A549 (cell line): ENCODE measurements at regions not wholly inside any gene's neighbourhood (a gene's known extent, or its start where the extent isn't known, plus 50 kb on each side); places are given as distances from the start of the nearest gene placed in this dataset.

Experiments
- ATAC-seq, 2 experiments: fragments of 200-7000 bp in 1 of 2; fragments of >200 bp in 1 of 2; cut with Nextera tagmentation in 1 of 2; cut with Tn5 transposase in 1 of 2; 3 replicates each; pipeline versions ENCODE4 v1.8.0 to v1.9.1; 2018 to 2020; ENCODE audit warnings: mild to moderate bottlenecking in 1 of 2, moderate library complexity in 1 of 2
- CTCF ChIA-PET: fragments of 300-600 bp; sonication (Branson Sonifier 250); formaldehyde crosslinking; extraction: SDS; loops from one replicate; lab custom pipeline; 2021; ENCODE audit warnings: antibody characterized with exemption, inconsistent platforms; lab: Yijun Ruan, JAX
- POLR2A ChIA-PET: fragments of 350-600 bp; formaldehyde crosslinking; extraction: SDS; loops from one replicate; lab custom pipeline; 2021; ENCODE audit warnings: antibody characterized with exemption, inconsistent platforms; lab: Yijun Ruan, JAX
- DNase-seq, 2 experiments: peaks; one replicate each; pipeline versions ENCODE4 v3.0.0 to v3.0.0-alpha.2; 2011 to 2016; ENCODE audit warnings: low read depth in 1 of 2, low spot score in 1 of 2
- FAIRE-seq: peaks from 2 replicates; lab custom pipeline; 2011; peaks lifted over from hg19 to GRCh38; lab: Jason Lieb, UNC
- H3K27ac ChIP-seq, 2 experiments: fragments of >200 bp; sonication (Bioruptor Twin); formaldehyde crosslinking; 3 replicates each; pipeline ENCODE4 v1.5.1; 2016 to 2017
- H3K4me1 ChIP-seq: fragments of >200 bp; sonication (Bioruptor Twin); formaldehyde crosslinking; 3 replicates; pipeline ENCODE4 v1.6.1; 2016
- H3K4me2 ChIP-seq: fragments of >200 bp; sonication (Bioruptor Twin); formaldehyde crosslinking; 3 replicates; pipeline ENCODE4 v1.6.1; 2016
- H3K4me3 ChIP-seq: fragments of >200 bp; sonication (Bioruptor Twin); formaldehyde crosslinking; 3 replicates; pipeline ENCODE4 v1.5.1; 2016
- H3K9me3 ChIP-seq: fragments of >200 bp; sonication (Bioruptor Twin); formaldehyde crosslinking; 3 replicates; pipeline ENCODE4 v1.6.1; 2016
- BCL3 ChIP-seq: fragments of >200 bp; sonication (Bioruptor Twin); formaldehyde crosslinking; IDR thresholded peaks from 3 replicates; pipeline ENCODE4 v1.6.1; 2016
- BHLHE40 ChIP-seq: IDR thresholded peaks from 2 replicates; pipeline ENCODE4 v1.6.1; 2012; ENCODE audit warnings: low read depth, low read length, inconsistent platforms
- CBX2 ChIP-seq: fragments of 200-600 bp; sonication (generic); IDR thresholded peaks from 2 replicates; pipeline ENCODE4 v1.6.1; 2016; ENCODE audit warnings: low read depth, mild to moderate bottlenecking, borderline replicate concordance
- EHMT2 ChIP-seq: fragments of 200-600 bp; sonication (generic); IDR thresholded peaks from 2 replicates; pipeline ENCODE4 v1.6.1; 2016; ENCODE audit warnings: antibody characterized with exemption, low read depth, mild to moderate bottlenecking, moderate library complexity
- EP300 ChIP-seq, 2 experiments: fragments of >200 bp; sonication (Bioruptor Twin); formaldehyde crosslinking; IDR thresholded peaks; 2 replicates in 1 of 2; 3 replicates in 1 of 2; pipeline ENCODE4 v1.6.1; 2016 to 2017
- ESRRA ChIP-seq: fragments of 150-350 bp; IDR thresholded peaks from 2 replicates; pipeline ENCODE4 v1.6.1; 2014; ENCODE audit warnings: mild to moderate bottlenecking, low read length, borderline replicate concordance
- FOSL2 ChIP-seq, 2 experiments: fragments of 450-650 bp in 1 of 2; fragments of >200 bp in 1 of 2; sonication (Bioruptor Twin) in 1 of 2; formaldehyde crosslinking; IDR thresholded peaks; 2 replicates each; pipeline versions ENCODE4 v1.5.0 to v1.6.1; 2016 to 2020; ENCODE audit warnings: mild to moderate bottlenecking in 1 of 2, moderate library complexity in 1 of 2
- FOXS1 ChIP-seq: fragments of 250-450 bp; sonication (Bioruptor Pico); IDR thresholded peaks from 2 replicates; pipeline ENCODE4 v1.5.0; 2020; ENCODE audit warnings: mild to moderate bottlenecking, moderate library complexity
- GATA3 ChIP-seq: IDR thresholded peaks from 2 replicates; pipeline ENCODE4 v1.6.1; 2012; ENCODE audit warnings: borderline replicate concordance
- HOXA7 ChIP-seq: fragments of 250-450 bp; sonication (Bioruptor Pico); IDR thresholded peaks from 2 replicates; pipeline ENCODE4 v1.5.0; 2020; ENCODE audit warnings: mild to moderate bottlenecking, moderate library complexity
- JUN ChIP-seq, 2 experiments: fragments of >200 bp; sonication (Bioruptor Twin); formaldehyde crosslinking; IDR thresholded peaks; 2 replicates in 1 of 2; 3 replicates in 1 of 2; pipeline ENCODE4 v1.6.1; 2016 to 2017
- KDM1A ChIP-seq: fragments of 200-600 bp; sonication (generic); IDR thresholded peaks from 2 replicates; pipeline ENCODE4 v1.6.1; 2016; ENCODE audit warnings: low read depth, mild to moderate bottlenecking
- MYC ChIP-seq: IDR thresholded peaks from 2 replicates; pipeline ENCODE4 v1.6.1; 2012; ENCODE audit warnings: mild to moderate bottlenecking, inconsistent platforms, low read length, improper control_type of control experiment, borderline replicate concordance
- NFE2L2 ChIP-seq: fragments of 150-350 bp; conservative IDR thresholded peaks from 2 replicates; pipeline ENCODE4 v1.6.1; 2014; ENCODE audit warnings: low read length
- NPAS2 ChIP-seq: fragments of 250-450 bp; sonication (Bioruptor Pico); IDR thresholded peaks from 2 replicates; pipeline ENCODE4 v1.8.0; 2022; ENCODE audit warnings: mild to moderate bottlenecking, moderate library complexity, borderline replicate concordance
- NR3C1 ChIP-seq: fragments of >200 bp; sonication (Bioruptor Twin); formaldehyde crosslinking; IDR thresholded peaks from 3 replicates; pipeline ENCODE4 v1.6.1; 2017
- PHF8 ChIP-seq: fragments of 200-600 bp; sonication (generic); IDR thresholded peaks from 2 replicates; pipeline ENCODE4 v1.6.1; 2016; ENCODE audit warnings: low read depth, mild to moderate bottlenecking, antibody characterized with exemption, moderate library complexity, borderline replicate concordance
- POLR2AphosphoS2 ChIP-seq: conservative IDR thresholded peaks from 2 replicates; pipeline ENCODE4 v1.6.1; 2012; ENCODE audit warnings: low read length, improper control_type of control experiment, inconsistent platforms
- RARB ChIP-seq: fragments of 250-450 bp; sonication (Bioruptor Pico); IDR thresholded peaks from 2 replicates; pipeline ENCODE4 v1.8.0; 2021; ENCODE audit warnings: mild to moderate bottlenecking, moderate library complexity
- RFX5 ChIP-seq: fragments of 450-650 bp; IDR thresholded peaks from 2 replicates; pipeline ENCODE4 v1.7.1; 2014; ENCODE audit warnings: antibody characterized with exemption, mild to moderate bottlenecking, moderate library complexity
- RNF2 ChIP-seq: fragments of 200-600 bp; sonication (generic); IDR thresholded peaks from 2 replicates; pipeline ENCODE4 v1.6.1; 2016; ENCODE audit warnings: low read depth, mild to moderate bottlenecking, antibody characterized with exemption, moderate library complexity, borderline replicate concordance
- TP53 ChIP-seq: fragments of 250-450 bp; sonication (Bioruptor Pico); IDR thresholded peaks from 2 replicates; pipeline ENCODE4 v1.5.0; 2021; ENCODE audit warnings: mild to moderate bottlenecking, moderate library complexity
- ZC3H11A ChIP-seq: fragments of 450-650 bp; IDR thresholded peaks from 2 replicates; pipeline ENCODE4 v1.6.1; 2014; ENCODE audit warnings: antibody characterized with exemption, mild to moderate bottlenecking
- ZNF302 ChIP-seq: fragments of 250-450 bp; sonication (Bioruptor Pico); IDR thresholded peaks from 2 replicates; pipeline ENCODE4 v1.9.0; 2021; ENCODE audit warnings: inconsistent platforms, mild to moderate bottlenecking, moderate library complexity
- WGBS: methylation state at CpG from one replicate; pipeline ENCODE4 v1.1.6; 2017; ENCODE audit errors: missing lambda C conversion rate; 5-methylcytosine and 5-hydroxymethylcytosine counted together
- TF ChIP-seq, protein P1 (sequence below): IDR thresholded peaks from 2 replicates; pipeline ENCODE4 v1.6.1; 2012
- TF ChIP-seq, protein P2 (sequence below): fragments of 450-650 bp; IDR thresholded peaks from 2 replicates; pipeline ENCODE4 v1.6.1; 2014; ENCODE audit warnings: antibody characterized with exemption
- TF ChIP-seq, protein P3 (sequence below): fragments of >200 bp; sonication (Bioruptor Twin); formaldehyde crosslinking; IDR thresholded peaks from 3 replicates; pipeline ENCODE4 v1.5.1; 2016

- Histone ChIP-seq H3K4me3 (no peak overlapping the region), H3K4me2 (no peak overlapping the region)
- POLR2A ChIA-PET, result no interaction called here
- TF ChIP-seq GATA3 (no peak), CBX2 (no peak), BCL3 (no peak), KDM1A (no peak), NFE2L2 (no peak), NPAS2 (CRISPR knock-in tag) (no peak), ZC3H11A (no peak), TP53 (CRISPR knock-in tag) (no peak), JUN (IDR thresholded peaks at IDR 0.05) (no peak), PHF8 (no peak)
- TF ChIP-seq, all 56 proteins: peak for 0
- ATAC-seq, result no peak
- FAIRE-seq, result no peak
- Histone ChIP-seq H3K9me3 (no peaks in the 10 kb centered on the region), H3K4me1 (no peaks in the 10 kb centered on the region), H3K27ac (no peak overlapping the region)
- no peak for DNase-seq
- CTCF ChIA-PET, result no interaction called here
- WGBS, result 15% methylated on average over 7 of the region's 7 CpGs
These were observed 859.1 kb downstream of the MAT2B start for GRCh38 chr5:164364237-164365208.

GRCh38 chr5:164370841-164371240 lies 865.4 kb downstream of the MAT2B start:
- CTCF ChIA-PET, result no interaction called here
- ATAC-seq (no peak), FAIRE-seq (no peak)

GRCh38 chr5:164372892-164373291 lies 867.5 kb downstream of the MAT2B start:
- CTCF ChIA-PET, result no interaction called here
- ATAC-seq (no peak), DNase-seq (no peak), FAIRE-seq (no peak)
- Histone ChIP-seq H3K9me3 (no peaks in the 10 kb centered on the region), H3K4me1 (no peaks in the 10 kb centered on the region), H3K4me3 (no peak overlapping the region), H3K4me2 (no peak overlapping the region), H3K27ac (no peak overlapping the region)
- 3% methylated on average over 1 of the region's 1 CpG for WGBS
- TF ChIP-seq MYC (no peak), BHLHE40 (no peak), ESRRA (no peak), EP300 (IDR thresholded peaks at IDR 0.05) (no peak), RFX5 (no peak), EHMT2 (no peak), NPAS2 (CRISPR knock-in tag) (no peak), ZNF302 (CRISPR knock-in tag) (no peak), POLR2AphosphoS2 (no peak), NR3C1 (no peak), RNF2 (no peak), RARB (CRISPR knock-in tag) (no peak), PHF8 (no peak), HOXA7 (CRISPR knock-in tag) (no peak), FOXS1 (CRISPR knock-in tag) (no peak)
- TF ChIP-seq, protein P1, sequence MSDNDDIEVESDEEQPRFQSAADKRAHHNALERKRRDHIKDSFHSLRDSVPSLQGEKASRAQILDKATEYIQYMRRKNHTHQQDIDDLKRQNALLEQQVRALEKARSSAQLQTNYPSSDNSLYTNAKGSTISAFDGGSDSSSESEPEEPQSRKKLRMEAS, result no peak
- TF ChIP-seq, protein P2, sequence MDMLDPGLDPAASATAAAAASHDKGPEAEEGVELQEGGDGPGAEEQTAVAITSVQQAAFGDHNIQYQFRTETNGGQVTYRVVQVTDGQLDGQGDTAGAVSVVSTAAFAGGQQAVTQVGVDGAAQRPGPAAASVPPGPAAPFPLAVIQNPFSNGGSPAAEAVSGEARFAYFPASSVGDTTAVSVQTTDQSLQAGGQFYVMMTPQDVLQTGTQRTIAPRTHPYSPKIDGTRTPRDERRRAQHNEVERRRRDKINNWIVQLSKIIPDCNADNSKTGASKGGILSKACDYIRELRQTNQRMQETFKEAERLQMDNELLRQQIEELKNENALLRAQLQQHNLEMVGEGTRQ, result no peak
- TF ChIP-seq, protein P3, sequence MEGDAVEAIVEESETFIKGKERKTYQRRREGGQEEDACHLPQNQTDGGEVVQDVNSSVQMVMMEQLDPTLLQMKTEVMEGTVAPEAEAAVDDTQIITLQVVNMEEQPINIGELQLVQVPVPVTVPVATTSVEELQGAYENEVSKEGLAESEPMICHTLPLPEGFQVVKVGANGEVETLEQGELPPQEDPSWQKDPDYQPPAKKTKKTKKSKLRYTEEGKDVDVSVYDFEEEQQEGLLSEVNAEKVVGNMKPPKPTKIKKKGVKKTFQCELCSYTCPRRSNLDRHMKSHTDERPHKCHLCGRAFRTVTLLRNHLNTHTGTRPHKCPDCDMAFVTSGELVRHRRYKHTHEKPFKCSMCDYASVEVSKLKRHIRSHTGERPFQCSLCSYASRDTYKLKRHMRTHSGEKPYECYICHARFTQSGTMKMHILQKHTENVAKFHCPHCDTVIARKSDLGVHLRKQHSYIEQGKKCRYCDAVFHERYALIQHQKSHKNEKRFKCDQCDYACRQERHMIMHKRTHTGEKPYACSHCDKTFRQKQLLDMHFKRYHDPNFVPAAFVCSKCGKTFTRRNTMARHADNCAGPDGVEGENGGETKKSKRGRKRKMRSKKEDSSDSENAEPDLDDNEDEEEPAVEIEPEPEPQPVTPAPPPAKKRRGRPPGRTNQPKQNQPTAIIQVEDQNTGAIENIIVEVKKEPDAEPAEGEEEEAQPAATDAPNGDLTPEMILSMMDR, result no peak
- POLR2A ChIA-PET, result no interaction called here

More at GRCh38 chr5:164370841-164371240, 865.4 kb downstream of the MAT2B start:
- H3K27ac ChIP-seq, result no peak overlapping the region
- H3K9me3 ChIP-seq, result no peaks in the 10 kb centered on the region
- H3K4me1 ChIP-seq, result no peaks in the 10 kb centered on the region
- no peak for TF ChIP-seq ESRRA
- TF ChIP-seq FOSL2 (IDR thresholded peaks at IDR 0.05), result no peak
- TF ChIP-seq FOSL2 (CRISPR knock-in tag; IDR thresholded peaks at IDR 0.05), result 0 out of 2 replicates have a peak, but pooled peaks have one; percentile 8
- POLR2A ChIA-PET, result no interaction called here
- no peak overlapping the region for H3K4me3 ChIP-seq
- no peak overlapping the region for H3K4me2 ChIP-seq
- no peak for DNase-seq
- WGBS, result 18% methylated on average over 4 of the region's 4 CpGs
